Stomach (tissue), 8 donors: ENCODE measurements at regions not wholly inside any gene's neighbourhood (a gene's known extent, or its start where the extent isn't known, plus 50 kb on each side); places are given as distances from the start of the nearest gene placed in this dataset.

Experiments used
- DNase-seq, 2 donors: peaks; one replicate each; pipeline versions ENCODE4 v3.0.0 to v3.0.0-alpha.2; 2013 to 2019
- H3K27ac ChIP-seq, 5 donors: fragments of 200-600 bp in 4 of 5; sonication (generic) in 4 of 5; one replicate each; pipeline ENCODE4 v1.5.1; 2013 to 2019; ENCODE audit warnings: mild to moderate bottlenecking in 1 of 5, moderate library complexity in 1 of 5
- H3K27me3 ChIP-seq, 3 donors: fragments of 200-600 bp; sonication (generic); one replicate each; pipeline ENCODE4 v1.5.1; 2017 to 2019; ENCODE audit warnings: mixed run types in 1 of 3
- H3K36me3 ChIP-seq, 4 donors: fragments of 200-600 bp; sonication (generic); 1 replicate in 3 of 4; 2 replicates in 1 of 4; pipeline ENCODE4 v1.5.1; 2016 to 2019
- H3K4me1 ChIP-seq, 4 donors: fragments of 200-600 bp; sonication (generic); one replicate each; pipeline ENCODE4 v1.5.1; 2016 to 2019
- H3K4me3 ChIP-seq, 4 donors: fragments of 200-600 bp; sonication (generic) in 3 of 4; one replicate each; pipeline ENCODE4 v1.5.1; 2016 to 2019; ENCODE audit warnings: mild to moderate bottlenecking in 1 of 4
- H3K9me3 ChIP-seq, 4 donors: fragments of 200-600 bp; sonication (generic); one replicate each; pipeline ENCODE4 v1.5.1; 2016 to 2019
- CTCF ChIP-seq, 7 experiments: fragments of 450-650 bp in 4 of 7; fragments of 200-600 bp in 3 of 7; sonication (generic) in 3 of 7; IDR thresholded peaks; one replicate each; pipeline ENCODE4 v1.5.1; 2016 to 2019; ENCODE audit warnings: antibody characterized with exemption in 7 of 7, control low read depth in 2 of 7, mild to moderate bottlenecking in 1 of 7
- EP300 ChIP-seq: sonication (generic); formaldehyde crosslinking; IDR thresholded peaks from one replicate; pipeline ENCODE4 v1.6.1; 2017; ENCODE audit warnings: antibody characterized with exemption
- POLR2A ChIP-seq, 4 donors: fragments of 450-650 bp; IDR thresholded peaks; one replicate each; pipeline ENCODE4 v1.6.1; 2016; ENCODE audit warnings: antibody characterized with exemption in 4 of 4, control low read depth in 2 of 4, mild to moderate bottlenecking in 1 of 4, moderate library complexity in 1 of 4
- POLR2AphosphoS5 ChIP-seq, 3 donors: sonication (generic); formaldehyde crosslinking; IDR thresholded peaks; one replicate each; pipeline ENCODE4 v1.6.1; 2016; ENCODE audit warnings: antibody characterized with exemption in 3 of 3
- WGBS, 5 donors: extraction: QIAGEN DNeasy Blood & Tissue Kit in 3 of 5; methylation state at CpG; one replicate each; pipeline versions ENCODE4 v1.1.5 to v1.1.7; 2013 to 2018; 5-methylcytosine and 5-hydroxymethylcytosine counted together
- intact Hi-C: fragments of 100-400 bp; cut with DNase I; formaldehyde crosslinking; loops from one replicate; pipeline ENCODE4 v1.15.1; 2023; ENCODE audit warnings: low total_unique reads
- donor health status: healthy with polysubstance abuse.
- donor health status: Bipolar disorder and iron deficiency.
- donor health status: healthy.

GRCh38 chr15:61517776-61518175 lies 288.7 kb upstream of the RORA start:
- Histone ChIP-seq H3K4me3 (no peak overlapping the region), H3K4me1 (no peaks in the 10 kb centered on the region), H3K27ac (no peak overlapping the region), H3K9me3 (no peaks in the 10 kb centered on the region), H3K36me3 (no peaks in the 10 kb centered on the region), H3K27me3 (peaks cover 0 to 8% (median 0%) of the 10 kb centered on the region in 3 donors)
- no peak for DNase-seq
- WGBS, 5 donors: 91 to 97% (median 94%) methylated on average over 3 of the region's 3 CpGs
- TF ChIP-seq POLR2A (IDR thresholded peaks at IDR 0.05) (no peak), CTCF (IDR thresholded peaks at IDR 0.05) (no peak), EP300 (no peak), POLR2AphosphoS5 (IDR thresholded peaks at IDR 0.05) (no peak)
- intact Hi-C loops: no loop called here

GRCh38 chr15:61517335-61517734 lies 288.2 kb upstream of the RORA start:
- Histone ChIP-seq H3K4me3 (no peak overlapping the region), H3K9me3 (no peaks in the 10 kb centered on the region), H3K4me1 (no peaks in the 10 kb centered on the region), H3K27me3 (peaks cover 0 to 8% (median 0%) of the 10 kb centered on the region in 3 donors), H3K27ac (no peak overlapping the region), H3K36me3 (no peaks in the 10 kb centered on the region)
- TF ChIP-seq CTCF (IDR thresholded peaks at IDR 0.05): no peak
- TF ChIP-seq POLR2AphosphoS5 (IDR thresholded peaks at IDR 0.05): no peak
- TF ChIP-seq POLR2A (IDR thresholded peaks at IDR 0.05): no peak
- no peak for TF ChIP-seq EP300
- no peak for DNase-seq
- intact Hi-C loops: no loop called here

DNA sequence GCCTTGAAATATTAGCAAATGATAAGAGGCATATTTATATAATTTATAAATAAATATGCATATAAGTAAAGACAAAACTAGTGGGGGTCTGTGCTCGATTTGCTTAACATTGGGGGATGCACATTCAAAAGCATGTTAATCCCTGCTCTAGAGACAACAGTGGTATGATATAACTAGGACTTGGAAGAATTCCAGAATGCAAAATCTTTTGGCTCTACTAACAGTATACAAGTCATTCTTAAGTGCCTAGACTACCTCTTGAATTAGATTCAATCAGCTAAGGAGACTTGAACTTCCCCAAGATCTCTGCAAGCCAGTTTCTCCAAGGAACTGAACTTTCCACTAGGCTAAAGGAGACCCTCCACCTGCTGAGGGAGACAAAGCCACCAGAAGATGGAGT lies 282.7 kb upstream of the RORA start:
- Histone ChIP-seq H3K36me3 (no peaks in the 10 kb centered on the region), H3K27ac (no peak overlapping the region), H3K4me3 (no peak overlapping the region), H3K9me3 (no peaks in the 10 kb centered on the region), H3K27me3 (peaks cover 0 to 14% (median 0%) of the 10 kb centered on the region in 3 donors), H3K4me1 (no peaks in the 10 kb centered on the region)
- no peak for TF ChIP-seq EP300
- no peak for TF ChIP-seq POLR2A (IDR thresholded peaks at IDR 0.05)
- no peak for TF ChIP-seq CTCF (IDR thresholded peaks at IDR 0.05)
- TF ChIP-seq POLR2AphosphoS5 (IDR thresholded peaks at IDR 0.05): no peak
- 23 to 40% (median 24%) methylated on average over 1 of the region's 1 CpG for WGBS, 5 donors
- DNase-seq: no peak
- intact Hi-C loops: no loop called here

DNA sequence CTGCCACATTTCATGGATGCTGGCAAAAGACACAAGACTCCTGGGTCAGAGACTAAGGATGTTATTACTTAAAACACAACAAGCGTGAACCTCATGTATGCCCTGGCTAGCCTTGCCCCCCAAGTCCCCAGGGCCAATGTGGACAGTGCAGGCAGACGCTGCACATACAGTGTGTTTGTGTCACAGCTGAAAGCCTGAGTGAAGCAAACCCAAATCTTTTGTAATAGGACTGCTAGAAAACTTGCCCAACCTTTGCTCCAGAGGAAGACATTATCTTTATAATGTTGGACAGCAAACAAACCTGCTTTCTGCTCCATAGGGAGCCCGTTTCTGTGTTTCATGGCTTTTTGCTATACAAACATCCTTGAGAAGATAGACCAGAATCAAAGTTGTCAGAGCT lies 282.0 kb upstream of the RORA start:
- intact Hi-C loops: no loop called here
- H3K27ac ChIP-seq: no peak overlapping the region
- H3K27me3 ChIP-seq: peaks cover 0 to 14% (median 0%) of the 10 kb centered on the region in 3 donors
- no peak for DNase-seq
- no peaks in the 10 kb centered on the region for H3K9me3 ChIP-seq
- TF ChIP-seq POLR2A (IDR thresholded peaks at IDR 0.05) (no peak), EP300 (no peak), POLR2AphosphoS5 (IDR thresholded peaks at IDR 0.05) (no peak), CTCF (IDR thresholded peaks at IDR 0.05) (no peak)
- WGBS, 5 donors: 45 to 64% (median 54%) methylated on average over 3 of the region's 3 CpGs
- no peaks in the 10 kb centered on the region for H3K4me1 ChIP-seq
- H3K36me3 ChIP-seq: no peaks in the 10 kb centered on the region
- H3K4me3 ChIP-seq: no peak overlapping the region
